ENCODE measurements at regions not wholly inside any gene's neighbourhood (a gene's known extent, or its start where the extent isn't known, plus 50 kb on each side); places are given as distances from the start of the nearest gene placed in this dataset.

DNA sequence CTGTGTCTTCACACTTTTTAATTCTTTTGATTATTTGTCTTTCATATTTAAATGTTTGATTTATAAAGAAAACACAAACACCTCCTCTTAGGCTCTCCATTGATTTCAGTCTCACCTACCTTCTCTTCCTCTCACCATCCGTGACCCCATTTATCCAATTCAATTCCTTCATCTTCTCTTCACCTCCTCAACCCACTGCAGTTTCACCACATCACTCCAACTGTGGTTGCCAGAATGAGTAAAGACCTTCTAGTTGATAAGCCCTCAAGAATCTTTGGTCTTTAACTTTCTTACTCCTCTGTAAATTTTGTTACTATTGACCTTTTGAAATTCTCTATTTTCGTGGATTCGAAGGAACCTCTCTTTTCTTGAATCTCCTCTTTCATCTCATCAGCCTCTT lies 260.7 kb downstream of the CHRM3 start:
- TF ChIP-seq CTCF (IDR thresholded peaks at IDR 0.05; ENCODE audit: low read length): no peak
- TF ChIP-seq EZH2 (optimal IDR thresholded peaks at IDR 0.05; ENCODE audit: low read depth, low read length): no peak
- no peak for TF ChIP-seq EZH2phosphoT487 (IDR thresholded peaks at IDR 0.05; ENCODE audit: low read length)
